ENCODE measurements at regions not wholly inside any gene's neighbourhood (a gene's known extent, or its start where the extent isn't known, plus 50 kb on each side); places are given as distances from the start of the nearest gene placed in this dataset.
"Not testable (repeated sequence)": the region's sequence is repeated elsewhere in the genome, so short reads cannot be mapped to it uniquely, and the experiment has no call there.

GRCh38 chr11:82458147-82458546 is 275.5 kb downstream of the FAM181B start:
- no peak overlapping the region for H3K9ac ChIP-seq (ENCODE audit: low read length)
- no peaks in the 10 kb centered on the region for H3K27me3 ChIP-seq (ENCODE audit: control insufficient read depth in 1 of 2, insufficient read depth in 2 of 2, low read length in 2 of 2)

GRCh38 chr11:82450996-82451395 is 282.7 kb downstream of the FAM181B start:
- Histone ChIP-seq H3K36me3 (ENCODE audit: insufficient read depth, low read length) (no peaks in the 10 kb centered on the region), H3K27me3 (ENCODE audit: control insufficient read depth in 1 of 2, insufficient read depth in 2 of 2, low read length in 2 of 2) (no peaks in the 10 kb centered on the region), H3K9ac (ENCODE audit: low read length) (no peak overlapping the region), H3K4me3 (ENCODE audit: low read depth in 1 of 2, low read length in 2 of 2) (no peak overlapping the region), H3K9me3 (ENCODE audit: low read length) (no peaks in the 10 kb centered on the region), H3K4me1 (ENCODE audit: insufficient read depth, low read length) (no peaks in the 10 kb centered on the region), H3K27ac (ENCODE audit: low read depth, low read length) (no peak overlapping the region)

More at GRCh38 chr11:82458147-82458546, 275.5 kb downstream of the FAM181B start:
- no peaks in the 10 kb centered on the region for H3K9me3 ChIP-seq (ENCODE audit: low read length)
- no peaks in the 10 kb centered on the region for H3K4me1 ChIP-seq (ENCODE audit: insufficient read depth, low read length)
- H3K4me3 ChIP-seq (ENCODE audit: low read depth in 1 of 2, low read length in 2 of 2): no peak overlapping the region
- H3K27ac ChIP-seq (ENCODE audit: low read depth, low read length): no peak overlapping the region
- H3K36me3 ChIP-seq (ENCODE audit: insufficient read depth, low read length): no peaks in the 10 kb centered on the region

- no peak overlapping the region for H3K9ac ChIP-seq (ENCODE audit: low read length)
- H3K4me1 ChIP-seq (ENCODE audit: insufficient read depth, low read length): no peaks in the 10 kb centered on the region
- H3K4me3 ChIP-seq (ENCODE audit: low read depth in 1 of 2, low read length in 2 of 2): no peak overlapping the region
- H3K36me3 ChIP-seq (ENCODE audit: insufficient read depth, low read length): no peaks in the 10 kb centered on the region
- no peaks in the 10 kb centered on the region for H3K27me3 ChIP-seq (ENCODE audit: control insufficient read depth in 1 of 2, insufficient read depth in 2 of 2, low read length in 2 of 2)
- H3K27ac ChIP-seq (ENCODE audit: low read depth, low read length): no peak overlapping the region
- H3K9me3 ChIP-seq (ENCODE audit: low read length): no peaks in the 10 kb centered on the region
Observed at GRCh38 chr11:82406611-82407010, 327.1 kb downstream of the FAM181B start.

GRCh38 chr11:82405421-82405820 is 328.2 kb downstream of the FAM181B start:
- no peak overlapping the region for H3K9ac ChIP-seq (ENCODE audit: low read length)
- no peaks in the 10 kb centered on the region for H3K4me1 ChIP-seq (ENCODE audit: insufficient read depth, low read length)
- H3K9me3 ChIP-seq (ENCODE audit: low read length): no peaks in the 10 kb centered on the region
- H3K4me3 ChIP-seq (ENCODE audit: low read depth in 1 of 2, low read length in 2 of 2): no peak overlapping the region
- no peaks in the 10 kb centered on the region for H3K27me3 ChIP-seq (ENCODE audit: control insufficient read depth in 1 of 2, insufficient read depth in 2 of 2, low read length in 2 of 2)
- H3K36me3 ChIP-seq (ENCODE audit: insufficient read depth, low read length): no peaks in the 10 kb centered on the region
- H3K27ac ChIP-seq (ENCODE audit: low read depth, low read length): no peak overlapping the region

GRCh38 chr11:82404981-82405380 is 328.7 kb downstream of the FAM181B start:
- Histone ChIP-seq H3K27ac (ENCODE audit: low read depth, low read length) (no peak overlapping the region), H3K4me3 (ENCODE audit: low read depth in 1 of 2, low read length in 2 of 2) (no peak overlapping the region), H3K27me3 (ENCODE audit: control insufficient read depth in 1 of 2, insufficient read depth in 2 of 2, low read length in 2 of 2) (no peaks in the 10 kb centered on the region), H3K4me1 (ENCODE audit: insufficient read depth, low read length) (no peaks in the 10 kb centered on the region), H3K9me3 (ENCODE audit: low read length) (no peaks in the 10 kb centered on the region), H3K9ac (ENCODE audit: low read length) (no peak overlapping the region), H3K36me3 (ENCODE audit: insufficient read depth, low read length) (no peaks in the 10 kb centered on the region)

GRCh38 chr11:82403640-82404305 is 329.9 kb downstream of the FAM181B start:
- Histone ChIP-seq H3K4me3 (ENCODE audit: low read depth in 1 of 2, low read length in 2 of 2) (no peak overlapping the region), H3K27me3 (ENCODE audit: control insufficient read depth in 1 of 2, insufficient read depth in 2 of 2, low read length in 2 of 2) (no peaks in the 10 kb centered on the region), H3K36me3 (ENCODE audit: insufficient read depth, low read length) (no peaks in the 10 kb centered on the region), H3K9me3 (ENCODE audit: low read length) (no peaks in the 10 kb centered on the region), H3K4me1 (ENCODE audit: insufficient read depth, low read length) (no peaks in the 10 kb centered on the region), H3K27ac (ENCODE audit: low read depth, low read length) (no peak overlapping the region), H3K9ac (ENCODE audit: low read length) (no peak overlapping the region)

- Histone ChIP-seq H3K9ac (ENCODE audit: low read length) (no peak overlapping the region), H3K27me3 (ENCODE audit: control insufficient read depth in 1 of 2, insufficient read depth in 2 of 2, low read length in 2 of 2) (no peaks in the 10 kb centered on the region), H3K36me3 (ENCODE audit: insufficient read depth, low read length) (no peaks in the 10 kb centered on the region), H3K27ac (ENCODE audit: low read depth, low read length) (no peak overlapping the region), H3K9me3 (ENCODE audit: low read length) (no peaks in the 10 kb centered on the region), H3K4me3 (ENCODE audit: low read depth in 1 of 2, low read length in 2 of 2) (no peak overlapping the region), H3K4me1 (ENCODE audit: insufficient read depth, low read length) (peaks cover 5% of the 10 kb centered on the region)
Observed at GRCh38 chr11:82398300-82398815, 335.3 kb downstream of the FAM181B start.

GRCh38 chr11:82396639-82397038 is 337.0 kb downstream of the FAM181B start:
- H3K27ac ChIP-seq (ENCODE audit: low read depth, low read length); H3K4me3 ChIP-seq (ENCODE audit: low read depth in 1 of 2, low read length in 2 of 2); H3K4me1 ChIP-seq (ENCODE audit: insufficient read depth, low read length); H3K27me3 ChIP-seq (ENCODE audit: control insufficient read depth in 1 of 2, insufficient read depth in 2 of 2, low read length in 2 of 2); H3K9me3 ChIP-seq (ENCODE audit: low read length); H3K9ac ChIP-seq (ENCODE audit: low read length); H3K36me3 ChIP-seq (ENCODE audit: insufficient read depth, low read length): not testable (repeated sequence)

- H3K9me3 ChIP-seq (ENCODE audit: low read length): no peaks in the 10 kb centered on the region
- no peak overlapping the region for H3K4me3 ChIP-seq (ENCODE audit: low read depth in 1 of 2, low read length in 2 of 2)
- H3K27me3 ChIP-seq (ENCODE audit: control insufficient read depth in 1 of 2, insufficient read depth in 2 of 2, low read length in 2 of 2): no peaks in the 10 kb centered on the region
- no peaks in the 10 kb centered on the region for H3K4me1 ChIP-seq (ENCODE audit: insufficient read depth, low read length)
- H3K9ac ChIP-seq (ENCODE audit: low read length): no peak overlapping the region
- no peaks in the 10 kb centered on the region for H3K36me3 ChIP-seq (ENCODE audit: insufficient read depth, low read length)
- no peak overlapping the region for H3K27ac ChIP-seq (ENCODE audit: low read depth, low read length)
Observed at GRCh38 chr11:82384308-82384707, 349.4 kb downstream of the FAM181B start.

- no peak overlapping the region for H3K4me3 ChIP-seq (ENCODE audit: low read depth in 1 of 2, low read length in 2 of 2)
- H3K9me3 ChIP-seq (ENCODE audit: low read length): peaks cover 4% of the 10 kb centered on the region
- no peak overlapping the region for H3K27ac ChIP-seq (ENCODE audit: low read depth, low read length)
- H3K36me3 ChIP-seq (ENCODE audit: insufficient read depth, low read length): no peaks in the 10 kb centered on the region
- H3K9ac ChIP-seq (ENCODE audit: low read length): no peak overlapping the region
- no peaks in the 10 kb centered on the region for H3K4me1 ChIP-seq (ENCODE audit: insufficient read depth, low read length)
- H3K27me3 ChIP-seq (ENCODE audit: control insufficient read depth in 1 of 2, insufficient read depth in 2 of 2, low read length in 2 of 2): no peaks in the 10 kb centered on the region
Observed at GRCh38 chr11:82373781-82374542, 359.7 kb downstream of the FAM181B start.

GRCh38 chr11:82365351-82365750 is 368.3 kb downstream of the FAM181B start:
- no peaks in the 10 kb centered on the region for H3K9me3 ChIP-seq (ENCODE audit: low read length)
- no peak overlapping the region for H3K27ac ChIP-seq (ENCODE audit: low read depth, low read length)
- H3K36me3 ChIP-seq (ENCODE audit: insufficient read depth, low read length): no peaks in the 10 kb centered on the region
- H3K27me3 ChIP-seq (ENCODE audit: control insufficient read depth in 1 of 2, insufficient read depth in 2 of 2, low read length in 2 of 2): no peaks in the 10 kb centered on the region
- H3K4me1 ChIP-seq (ENCODE audit: insufficient read depth, low read length): no peaks in the 10 kb centered on the region
- H3K9ac ChIP-seq (ENCODE audit: low read length): no peak overlapping the region
- no peak overlapping the region for H3K4me3 ChIP-seq (ENCODE audit: low read depth in 1 of 2, low read length in 2 of 2)

All from muscle layer of colon (tissue), 2 donors.